ENCODE measurements at regions not wholly inside any gene's neighbourhood (a gene's known extent, or its start where the extent isn't known, plus 50 kb on each side); places are given as distances from the start of the nearest gene placed in this dataset.

DNA sequence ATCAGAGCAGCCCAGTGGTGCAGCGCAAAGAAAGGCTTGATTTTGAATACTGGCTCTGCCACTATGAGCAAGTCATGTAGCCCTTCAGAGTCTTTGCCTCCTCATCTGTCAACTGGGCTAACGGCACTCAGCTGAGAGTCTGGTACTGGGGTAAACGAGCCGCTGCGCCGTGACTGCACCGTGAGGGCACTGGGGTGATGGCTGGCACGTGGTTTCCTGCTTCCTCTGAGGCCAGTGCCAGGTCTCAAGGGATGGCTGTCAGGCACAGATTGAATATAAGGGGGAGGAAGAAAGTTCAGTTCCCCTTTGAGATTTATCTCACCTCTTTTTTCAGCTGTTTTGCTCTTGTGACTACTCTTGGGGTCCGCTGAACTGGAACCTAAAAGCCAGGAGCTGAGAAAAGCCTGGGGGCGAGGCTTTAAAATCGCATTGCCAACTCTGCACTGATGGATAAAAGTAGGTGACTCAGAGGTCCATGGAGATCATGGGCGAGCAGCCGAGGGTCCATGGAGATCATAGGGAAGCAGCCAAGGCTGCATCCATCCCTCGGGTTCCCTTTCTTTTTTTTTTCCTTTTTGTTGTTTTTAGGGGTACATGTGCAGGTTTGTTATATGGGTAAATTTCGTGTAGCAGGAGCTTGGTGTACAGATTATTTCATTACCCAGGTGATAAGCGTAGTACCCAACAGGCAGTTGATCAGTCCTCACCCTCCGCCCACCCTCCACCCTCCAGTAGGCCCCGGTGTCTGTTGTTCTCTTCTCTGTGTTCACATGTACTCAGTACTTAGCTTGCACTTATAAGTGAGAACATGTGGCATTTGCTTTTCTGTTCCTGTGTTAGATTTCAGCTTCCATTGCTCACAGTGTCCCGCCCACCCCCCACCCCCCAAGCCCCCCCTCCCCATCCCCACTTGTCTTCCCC lies 114.3 kb downstream of the SPP2 start:
- H3K27me3 ChIP-seq (ENCODE audit: control insufficient read depth, insufficient read depth, low read length), result no peaks in the 10 kb centered on the region
- no peaks in the 10 kb centered on the region for H3K36me3 ChIP-seq (ENCODE audit: control insufficient read depth, insufficient read depth, low read length)
- TF ChIP-seq, protein P1, sequence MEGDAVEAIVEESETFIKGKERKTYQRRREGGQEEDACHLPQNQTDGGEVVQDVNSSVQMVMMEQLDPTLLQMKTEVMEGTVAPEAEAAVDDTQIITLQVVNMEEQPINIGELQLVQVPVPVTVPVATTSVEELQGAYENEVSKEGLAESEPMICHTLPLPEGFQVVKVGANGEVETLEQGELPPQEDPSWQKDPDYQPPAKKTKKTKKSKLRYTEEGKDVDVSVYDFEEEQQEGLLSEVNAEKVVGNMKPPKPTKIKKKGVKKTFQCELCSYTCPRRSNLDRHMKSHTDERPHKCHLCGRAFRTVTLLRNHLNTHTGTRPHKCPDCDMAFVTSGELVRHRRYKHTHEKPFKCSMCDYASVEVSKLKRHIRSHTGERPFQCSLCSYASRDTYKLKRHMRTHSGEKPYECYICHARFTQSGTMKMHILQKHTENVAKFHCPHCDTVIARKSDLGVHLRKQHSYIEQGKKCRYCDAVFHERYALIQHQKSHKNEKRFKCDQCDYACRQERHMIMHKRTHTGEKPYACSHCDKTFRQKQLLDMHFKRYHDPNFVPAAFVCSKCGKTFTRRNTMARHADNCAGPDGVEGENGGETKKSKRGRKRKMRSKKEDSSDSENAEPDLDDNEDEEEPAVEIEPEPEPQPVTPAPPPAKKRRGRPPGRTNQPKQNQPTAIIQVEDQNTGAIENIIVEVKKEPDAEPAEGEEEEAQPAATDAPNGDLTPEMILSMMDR (IDR thresholded peaks at IDR 0.05; ENCODE audit: insufficient read depth, low read length, poor library complexity, severe bottlenecking), result no peak
- peak; percentile 38 for DNase-seq (ENCODE audit: low read depth)
- no peak overlapping the region for H3K4me3 ChIP-seq (ENCODE audit: low read depth, low read length)

DNA sequence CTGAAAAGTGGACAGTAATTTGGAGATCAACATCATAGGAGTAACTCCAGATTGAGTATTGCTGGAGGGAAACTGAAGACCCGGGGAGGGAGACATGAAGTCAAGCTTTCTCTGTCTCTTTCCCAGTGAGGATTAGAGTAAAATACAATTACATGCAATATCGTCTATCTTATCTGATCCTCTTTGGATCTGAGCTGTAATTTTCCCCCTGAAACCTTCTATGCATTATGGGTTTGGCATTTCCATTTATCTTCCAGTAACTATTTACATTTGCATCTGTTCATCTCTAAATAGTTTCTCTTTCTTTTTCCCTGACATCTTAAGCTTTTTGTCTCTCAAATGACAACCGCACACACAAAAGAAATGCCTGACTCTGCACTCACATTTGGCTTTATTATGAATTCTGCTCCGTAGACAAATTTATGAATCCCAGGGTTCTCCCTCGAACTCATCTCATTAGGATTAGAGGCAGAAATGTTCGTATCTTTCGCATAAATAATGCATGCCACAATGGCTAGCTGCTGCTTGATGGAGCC lies 113.1 kb downstream of the SPP2 start:
- H3K27me3 ChIP-seq (ENCODE audit: control insufficient read depth, insufficient read depth, low read length), result no peaks in the 10 kb centered on the region
- no peak for DNase-seq (ENCODE audit: low read depth)

DNA sequence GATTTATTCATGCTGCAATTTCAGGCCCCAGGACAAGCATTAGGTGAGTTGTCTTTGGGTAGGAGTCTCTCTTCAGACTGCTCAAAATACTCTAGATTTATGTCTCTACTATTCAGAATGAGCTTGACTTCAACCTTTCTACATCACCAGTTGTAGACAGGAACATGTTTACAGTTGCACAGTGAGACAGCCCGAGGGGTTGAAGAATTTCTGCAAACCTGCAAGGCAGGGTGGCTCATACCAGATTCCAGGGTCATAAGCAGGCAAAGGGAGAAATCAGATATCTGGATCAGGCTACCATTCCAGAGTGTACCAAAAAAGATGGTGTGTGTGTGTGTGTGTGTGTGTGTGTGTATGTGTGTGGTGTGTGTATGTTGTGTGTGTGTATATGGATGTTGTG lies 112.4 kb downstream of the SPP2 start:
- no peak for DNase-seq (ENCODE audit: low read depth)
- no peaks in the 10 kb centered on the region for H3K27me3 ChIP-seq (ENCODE audit: control insufficient read depth, insufficient read depth, low read length)

More for the DNA sequence above, 113.1 kb downstream of the SPP2 start:
- no peaks in the 10 kb centered on the region for H3K36me3 ChIP-seq (ENCODE audit: control insufficient read depth, insufficient read depth, low read length)
- TF ChIP-seq, protein P1 (IDR thresholded peaks at IDR 0.05; ENCODE audit: insufficient read depth, low read length, poor library complexity, severe bottlenecking), result no peak
- H3K4me3 ChIP-seq (ENCODE audit: low read depth, low read length), result no peak overlapping the region

DNA sequence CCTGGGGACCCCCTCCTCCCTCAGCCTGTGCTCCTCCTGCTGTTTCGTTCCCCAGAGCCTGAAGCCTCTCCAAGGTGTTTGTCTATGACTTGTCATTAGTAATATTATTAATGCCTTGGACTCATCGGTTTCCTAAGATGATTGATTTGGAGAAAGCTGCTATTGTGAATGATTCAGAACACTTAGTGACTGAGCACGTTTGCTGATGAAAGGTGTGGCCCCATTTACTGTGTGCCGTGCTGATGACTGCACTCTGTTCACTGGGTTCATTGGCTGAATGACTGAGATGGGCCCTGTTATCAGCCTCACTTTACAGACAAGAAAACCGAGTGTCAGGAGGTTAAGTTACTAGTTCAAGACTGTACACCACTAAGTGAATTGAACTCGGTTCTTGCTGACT lies 111.4 kb downstream of the SPP2 start:
- Histone ChIP-seq H3K36me3 (ENCODE audit: control insufficient read depth, insufficient read depth, low read length) (no peaks in the 10 kb centered on the region), H3K4me3 (ENCODE audit: low read depth, low read length) (no peak overlapping the region), H3K27me3 (ENCODE audit: control insufficient read depth, insufficient read depth, low read length) (no peaks in the 10 kb centered on the region)
- DNase-seq (ENCODE audit: low read depth), result no peak
- TF ChIP-seq, protein P1 (IDR thresholded peaks at IDR 0.05; ENCODE audit: insufficient read depth, low read length, poor library complexity, severe bottlenecking), result no peak

More for the DNA sequence above, 112.4 kb downstream of the SPP2 start:
- TF ChIP-seq, protein P1 (IDR thresholded peaks at IDR 0.05; ENCODE audit: insufficient read depth, low read length, poor library complexity, severe bottlenecking), result no peak
- Histone ChIP-seq H3K36me3 (ENCODE audit: control insufficient read depth, insufficient read depth, low read length) (no peaks in the 10 kb centered on the region), H3K4me3 (ENCODE audit: low read depth, low read length) (no peak overlapping the region)

DNA sequence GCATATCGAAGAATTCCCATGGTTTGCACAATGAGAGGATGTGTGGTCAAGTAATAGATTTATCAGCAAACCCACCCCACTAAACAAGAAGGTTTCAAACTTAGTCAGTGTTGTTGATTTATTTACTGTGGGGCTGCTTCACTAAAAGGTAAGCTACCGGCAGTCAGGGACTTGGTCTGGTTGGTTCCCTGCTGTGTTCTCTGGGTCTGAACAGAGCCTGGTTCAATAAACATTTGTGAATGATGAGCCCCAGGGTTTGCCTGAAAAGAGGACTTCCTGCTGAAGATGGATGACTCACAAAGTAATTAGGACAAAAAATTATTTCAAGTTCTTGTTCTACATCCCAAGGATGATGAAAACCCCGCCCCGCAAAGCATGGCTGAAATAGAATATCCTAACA lies 108.3 kb downstream of the SPP2 start:
- TF ChIP-seq, protein P1 (IDR thresholded peaks at IDR 0.05; ENCODE audit: insufficient read depth, low read length, poor library complexity, severe bottlenecking), result no peak

More for the DNA sequence above, 108.3 kb downstream of the SPP2 start:
- Histone ChIP-seq H3K36me3 (ENCODE audit: control insufficient read depth, insufficient read depth, low read length) (no peaks in the 10 kb centered on the region), H3K27me3 (ENCODE audit: control insufficient read depth, insufficient read depth, low read length) (no peaks in the 10 kb centered on the region), H3K4me3 (ENCODE audit: low read depth, low read length) (no peak overlapping the region)
- DNase-seq (ENCODE audit: low read depth), result no peak
